Left lung (tissue), 4 donors: ENCODE measurements at regions not wholly inside any gene's neighbourhood (a gene's known extent, or its start where the extent isn't known, plus 50 kb on each side); places are given as distances from the start of the nearest gene placed in this dataset.

Source experiments
- ATAC-seq: fragments of 200-7000 bp; cut with Tn5 transposase; one replicate; pipeline ENCODE4 v1.9.1; 2020; ENCODE audit warnings: moderate library complexity
- DNase-seq, 4 donors: peaks; one replicate each; pipeline ENCODE4 v3.0.0-alpha.2; 2013 to 2020
- H3K27ac ChIP-seq, 2 donors: fragments of 200-600 bp; sonication (generic) in 1 of 2; one replicate each; pipeline versions ENCODE4 v1.5.0 to v1.8.0; 2020 to 2021
- H3K27me3 ChIP-seq, 2 donors: fragments of 200-600 bp; sonication (generic) in 1 of 2; one replicate each; pipeline versions ENCODE4 v1.5.0 to v1.8.0; 2020 to 2021
- H3K36me3 ChIP-seq, 2 donors: fragments of 200-600 bp; sonication (generic) in 1 of 2; one replicate each; pipeline versions ENCODE4 v1.5.0 to v1.8.0; 2020 to 2021
- H3K4me1 ChIP-seq, 2 donors: fragments of 200-600 bp; one replicate each; pipeline ENCODE4 v1.8.0; 2021
- H3K4me3 ChIP-seq, 2 donors: fragments of 200-600 bp; sonication (generic) in 1 of 2; one replicate each; pipeline versions ENCODE4 v1.5.0 to v1.8.0; 2020 to 2021; ENCODE audit warnings: mild to moderate bottlenecking in 1 of 2
- H3K9me3 ChIP-seq, 2 donors: fragments of 200-600 bp; sonication (generic) in 1 of 2; one replicate each; pipeline versions ENCODE4 v1.5.0 to v1.8.0; 2020 to 2021
- intact Hi-C, 2 donors: fragments of 100-400 bp; cut with DNase I; formaldehyde crosslinking; loops; one replicate each; pipeline versions ENCODE4 v1.11.2 to v1.14.2; 2022
- TF ChIP-seq, protein P1 (sequence below), 2 donors: fragments of 200-600 bp; sonication (generic) in 1 of 2; IDR thresholded peaks; one replicate each; pipeline versions ENCODE4 v1.5.0 to v1.8.0; 2021; ENCODE audit warnings: antibody characterized with exemption in 2 of 2
- donor health status: DM: no; HTN: yes; CAD: no.
- donor health status: DM: no; HTN: no; CAD: no.

GRCh38 chr13:47511647-47512046, 489.4 kb downstream of the SUCLA2 start:
- TF ChIP-seq, protein P1, sequence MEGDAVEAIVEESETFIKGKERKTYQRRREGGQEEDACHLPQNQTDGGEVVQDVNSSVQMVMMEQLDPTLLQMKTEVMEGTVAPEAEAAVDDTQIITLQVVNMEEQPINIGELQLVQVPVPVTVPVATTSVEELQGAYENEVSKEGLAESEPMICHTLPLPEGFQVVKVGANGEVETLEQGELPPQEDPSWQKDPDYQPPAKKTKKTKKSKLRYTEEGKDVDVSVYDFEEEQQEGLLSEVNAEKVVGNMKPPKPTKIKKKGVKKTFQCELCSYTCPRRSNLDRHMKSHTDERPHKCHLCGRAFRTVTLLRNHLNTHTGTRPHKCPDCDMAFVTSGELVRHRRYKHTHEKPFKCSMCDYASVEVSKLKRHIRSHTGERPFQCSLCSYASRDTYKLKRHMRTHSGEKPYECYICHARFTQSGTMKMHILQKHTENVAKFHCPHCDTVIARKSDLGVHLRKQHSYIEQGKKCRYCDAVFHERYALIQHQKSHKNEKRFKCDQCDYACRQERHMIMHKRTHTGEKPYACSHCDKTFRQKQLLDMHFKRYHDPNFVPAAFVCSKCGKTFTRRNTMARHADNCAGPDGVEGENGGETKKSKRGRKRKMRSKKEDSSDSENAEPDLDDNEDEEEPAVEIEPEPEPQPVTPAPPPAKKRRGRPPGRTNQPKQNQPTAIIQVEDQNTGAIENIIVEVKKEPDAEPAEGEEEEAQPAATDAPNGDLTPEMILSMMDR (IDR thresholded peaks at IDR 0.05): no peak
- no peak for ATAC-seq

GRCh38 chr13:47508527-47509228, 492.4 kb downstream of the SUCLA2 start:
- Histone ChIP-seq H3K27me3 (no peaks in the 10 kb centered on the region), H3K9me3 (no peaks in the 10 kb centered on the region), H3K4me1 (no peaks in the 10 kb centered on the region), H3K36me3 (no peaks in the 10 kb centered on the region), H3K27ac (no peak overlapping the region), H3K4me3 (no peak overlapping the region)
- intact Hi-C loops: no loop called here
- DNase-seq (no peak), ATAC-seq (no peak)
- TF ChIP-seq, protein P1 (IDR thresholded peaks at IDR 0.05): no peak

More at GRCh38 chr13:47511647-47512046, 489.4 kb downstream of the SUCLA2 start:
- H3K4me1 ChIP-seq: no peaks in the 10 kb centered on the region
- H3K27me3 ChIP-seq: no peaks in the 10 kb centered on the region
- intact Hi-C loops: no loop called here
- no peaks in the 10 kb centered on the region for H3K36me3 ChIP-seq
- no peak for DNase-seq
- no peak overlapping the region for H3K4me3 ChIP-seq
- peaks cover 0 to 11% of the 10 kb centered on the region in 2 donors for H3K9me3 ChIP-seq
- no peak overlapping the region for H3K27ac ChIP-seq

DNA sequence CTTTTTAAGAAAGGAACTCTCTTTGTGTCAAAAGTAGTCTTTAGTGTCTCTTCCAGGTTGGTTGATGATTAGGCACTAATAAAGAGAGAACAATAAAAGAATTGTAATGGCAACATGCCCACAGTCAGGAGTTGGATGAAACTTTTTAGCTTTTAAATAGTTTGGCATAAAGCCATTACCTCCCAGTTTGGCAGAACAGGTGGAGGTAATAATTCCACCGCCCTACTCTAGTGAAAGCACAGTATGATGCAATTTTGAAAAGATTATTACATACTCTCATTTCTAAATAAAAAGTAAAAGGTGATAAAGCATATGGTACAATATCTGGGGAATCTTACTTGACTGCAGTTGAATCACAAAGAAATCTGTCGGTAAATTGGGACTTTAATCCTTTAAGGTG, 497.6 kb downstream of the SUCLA2 start:
- DNase-seq: no peak
- intact Hi-C loops: no loop called here
- H3K4me1 ChIP-seq: peaks cover 0 to 5% of the 10 kb centered on the region in 2 donors
- no peak overlapping the region for H3K4me3 ChIP-seq
- H3K36me3 ChIP-seq: no peaks in the 10 kb centered on the region
- ATAC-seq: no peak
- H3K27me3 ChIP-seq: no peaks in the 10 kb centered on the region
- TF ChIP-seq, protein P1 (IDR thresholded peaks at IDR 0.05): no peak
- no peak overlapping the region for H3K27ac ChIP-seq
- no peaks in the 10 kb centered on the region for H3K9me3 ChIP-seq

DNA sequence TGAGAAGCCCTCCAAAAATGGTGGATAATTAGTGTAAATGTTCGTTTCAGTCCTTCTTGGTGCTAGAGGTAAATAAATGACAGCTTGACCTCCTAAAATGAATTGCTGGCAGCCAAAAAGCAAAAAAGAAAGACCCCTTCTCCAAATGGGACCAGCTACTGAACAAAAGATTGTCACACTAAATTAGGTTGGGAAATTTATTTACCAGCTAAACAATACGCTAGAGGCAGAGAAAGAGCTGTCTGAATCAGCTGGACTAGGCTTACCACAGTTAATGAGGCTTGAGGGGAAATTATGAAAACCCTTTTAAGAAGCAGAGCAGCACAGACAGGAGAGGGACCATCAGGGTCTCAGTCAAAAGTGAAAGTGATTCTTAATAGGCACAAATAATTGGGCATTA, 498.9 kb downstream of the SUCLA2 start:
- ATAC-seq (no peak), DNase-seq (no peak)
- no peaks in the 10 kb centered on the region for H3K36me3 ChIP-seq
- TF ChIP-seq, protein P1 (IDR thresholded peaks at IDR 0.05): no peak
- no peaks in the 10 kb centered on the region for H3K9me3 ChIP-seq
- H3K27ac ChIP-seq: no peak overlapping the region
- no peak overlapping the region for H3K4me3 ChIP-seq
- intact Hi-C loops: no loop called here
- peaks cover 0 to 6% of the 10 kb centered on the region in 2 donors for H3K4me1 ChIP-seq
- H3K27me3 ChIP-seq: no peaks in the 10 kb centered on the region

- Histone ChIP-seq H3K4me1 (peaks cover 0 to 6% of the 10 kb centered on the region in 2 donors), H3K27ac (no peak overlapping the region), H3K36me3 (no peaks in the 10 kb centered on the region), H3K4me3 (no peak overlapping the region), H3K27me3 (no peaks in the 10 kb centered on the region), H3K9me3 (no peaks in the 10 kb centered on the region)
- peak; percentile 64 for ATAC-seq
- intact Hi-C loops: no loop called here
- TF ChIP-seq, protein P1 (IDR thresholded peaks at IDR 0.05): no peak
- DNase-seq: no peak
These were observed 501.5 kb downstream of the SUCLA2 start for GRCh38 chr13:47499358-47500150.
